ENCODE measurements at regions not wholly inside any gene's neighbourhood (a gene's known extent, or its start where the extent isn't known, plus 50 kb on each side); places are given as distances from the start of the nearest gene placed in this dataset.
"Not testable (repeated sequence)": the region's sequence is repeated elsewhere in the genome, so short reads cannot be mapped to it uniquely, and the experiment has no call there.

DNA sequence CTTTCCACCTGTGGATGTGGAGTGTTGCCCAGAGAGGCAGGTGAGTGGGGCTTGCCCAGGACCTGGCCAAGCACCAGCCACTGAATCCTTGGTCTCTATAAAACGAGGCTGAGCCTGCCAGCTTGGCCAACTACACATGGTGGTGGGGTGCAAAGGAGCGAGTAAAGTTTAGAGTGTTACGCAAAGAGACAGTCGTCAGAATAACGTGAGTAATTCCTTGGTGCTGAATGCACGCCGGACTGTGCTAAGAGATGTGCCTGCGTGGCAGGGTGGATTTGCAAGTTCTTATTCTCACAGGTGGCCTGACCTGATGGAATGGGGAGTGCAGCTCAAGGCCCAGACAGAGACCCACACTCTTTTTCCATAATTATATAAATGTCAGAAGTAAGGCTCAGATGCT is 88.6 kb upstream of the B3GAT1 start:
- no peaks in the 10 kb centered on the region for H3K27me3 ChIP-seq
- intact Hi-C loops (cut with DNase I; ENCODE audit: low total_unique reads) = no loop called here
- no peak overlapping the region for H3K4me3 ChIP-seq
- no peak for DNase-seq
- H3K36me3 ChIP-seq = no peaks in the 10 kb centered on the region
- H3K4me1 ChIP-seq = no peaks in the 10 kb centered on the region
- no peak overlapping the region for H3K27ac ChIP-seq
- TF ChIP-seq, protein P1, sequence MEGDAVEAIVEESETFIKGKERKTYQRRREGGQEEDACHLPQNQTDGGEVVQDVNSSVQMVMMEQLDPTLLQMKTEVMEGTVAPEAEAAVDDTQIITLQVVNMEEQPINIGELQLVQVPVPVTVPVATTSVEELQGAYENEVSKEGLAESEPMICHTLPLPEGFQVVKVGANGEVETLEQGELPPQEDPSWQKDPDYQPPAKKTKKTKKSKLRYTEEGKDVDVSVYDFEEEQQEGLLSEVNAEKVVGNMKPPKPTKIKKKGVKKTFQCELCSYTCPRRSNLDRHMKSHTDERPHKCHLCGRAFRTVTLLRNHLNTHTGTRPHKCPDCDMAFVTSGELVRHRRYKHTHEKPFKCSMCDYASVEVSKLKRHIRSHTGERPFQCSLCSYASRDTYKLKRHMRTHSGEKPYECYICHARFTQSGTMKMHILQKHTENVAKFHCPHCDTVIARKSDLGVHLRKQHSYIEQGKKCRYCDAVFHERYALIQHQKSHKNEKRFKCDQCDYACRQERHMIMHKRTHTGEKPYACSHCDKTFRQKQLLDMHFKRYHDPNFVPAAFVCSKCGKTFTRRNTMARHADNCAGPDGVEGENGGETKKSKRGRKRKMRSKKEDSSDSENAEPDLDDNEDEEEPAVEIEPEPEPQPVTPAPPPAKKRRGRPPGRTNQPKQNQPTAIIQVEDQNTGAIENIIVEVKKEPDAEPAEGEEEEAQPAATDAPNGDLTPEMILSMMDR (IDR thresholded peaks at IDR 0.05) = no peak
- no peaks in the 10 kb centered on the region for H3K9me3 ChIP-seq

DNA sequence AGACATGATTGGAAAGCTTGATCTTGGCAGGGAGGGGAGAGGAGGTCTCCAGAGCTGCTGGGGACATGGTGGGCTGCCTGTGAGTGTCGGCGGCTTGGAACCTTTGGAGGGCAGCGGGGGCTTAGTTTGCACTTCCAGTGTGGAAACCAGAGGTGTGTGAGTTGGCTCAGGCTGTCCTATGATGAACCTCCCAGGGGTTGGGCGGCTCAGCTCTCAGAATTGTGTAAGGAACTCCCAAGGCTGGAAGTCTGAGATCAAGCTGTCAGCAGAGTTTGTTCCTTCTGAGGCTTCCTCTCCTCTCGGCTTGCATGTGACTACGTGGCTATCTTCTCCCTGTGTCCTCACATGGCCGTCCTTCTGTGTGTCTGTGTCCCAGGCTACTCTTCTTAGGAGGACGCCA is 87.9 kb upstream of the B3GAT1 start:
- Histone ChIP-seq H3K27ac (no peak overlapping the region), H3K9me3 (no peaks in the 10 kb centered on the region), H3K4me3 (no peak overlapping the region), H3K36me3 (no peaks in the 10 kb centered on the region), H3K4me1 (no peaks in the 10 kb centered on the region), H3K27me3 (no peaks in the 10 kb centered on the region)
- intact Hi-C loops (cut with DNase I; ENCODE audit: low total_unique reads) = no loop called here
- TF ChIP-seq POLR2A (IDR thresholded peaks at IDR 0.05) = no peak
- TF ChIP-seq, protein P1 (IDR thresholded peaks at IDR 0.05) = no peak
- no peak for DNase-seq

DNA sequence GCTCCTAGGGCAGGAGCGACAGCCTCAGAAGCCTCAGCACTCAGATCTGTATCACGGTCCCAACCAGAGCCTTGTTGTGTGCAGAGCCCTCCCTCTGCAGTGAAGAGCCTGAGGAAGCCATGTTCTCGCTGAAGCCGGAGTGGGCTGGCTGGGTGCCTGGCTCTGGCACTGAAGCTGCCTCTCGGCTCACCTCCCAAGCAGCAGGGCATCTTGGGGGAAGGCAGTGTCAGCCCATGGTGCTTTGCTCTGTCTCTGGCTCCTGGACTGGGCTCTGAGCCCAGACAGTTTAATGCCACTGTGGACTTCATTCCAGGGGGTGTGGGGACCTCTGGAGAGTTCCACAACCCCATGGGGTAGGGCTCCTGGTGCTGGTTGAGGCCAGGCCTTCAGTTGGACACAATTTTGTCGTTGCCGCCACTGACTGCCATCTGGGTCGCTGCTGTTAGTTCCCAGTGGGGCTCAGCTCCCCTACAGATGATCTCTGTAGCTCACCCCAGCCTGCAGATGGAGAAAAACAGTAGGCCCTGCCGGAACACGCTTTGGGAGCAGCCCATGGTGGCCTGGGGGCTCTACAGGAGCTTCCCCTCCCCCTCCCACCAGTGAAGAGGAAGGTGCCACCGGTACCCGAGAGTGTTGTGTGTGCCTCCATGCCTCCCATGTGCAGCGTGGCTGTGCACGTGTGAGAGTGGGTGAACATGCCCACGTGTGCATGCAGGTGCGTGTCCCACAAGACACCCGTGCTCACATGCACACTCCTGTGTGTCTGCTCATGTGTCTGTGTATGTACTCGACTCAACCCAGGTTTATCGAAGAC is 86.5 kb upstream of the B3GAT1 start:
- TF ChIP-seq, protein P1 (IDR thresholded peaks at IDR 0.05) = no peak
- TF ChIP-seq POLR2A (IDR thresholded peaks at IDR 0.05) = no peak
- Histone ChIP-seq H3K27ac (no peak overlapping the region), H3K4me1 (no peaks in the 10 kb centered on the region), H3K36me3 (no peaks in the 10 kb centered on the region), H3K9me3 (no peaks in the 10 kb centered on the region), H3K4me3 (no peak overlapping the region), H3K27me3 (no peaks in the 10 kb centered on the region)
- DNase-seq = no peak
- intact Hi-C loops (cut with DNase I; ENCODE audit: low total_unique reads) = no loop called here

DNA sequence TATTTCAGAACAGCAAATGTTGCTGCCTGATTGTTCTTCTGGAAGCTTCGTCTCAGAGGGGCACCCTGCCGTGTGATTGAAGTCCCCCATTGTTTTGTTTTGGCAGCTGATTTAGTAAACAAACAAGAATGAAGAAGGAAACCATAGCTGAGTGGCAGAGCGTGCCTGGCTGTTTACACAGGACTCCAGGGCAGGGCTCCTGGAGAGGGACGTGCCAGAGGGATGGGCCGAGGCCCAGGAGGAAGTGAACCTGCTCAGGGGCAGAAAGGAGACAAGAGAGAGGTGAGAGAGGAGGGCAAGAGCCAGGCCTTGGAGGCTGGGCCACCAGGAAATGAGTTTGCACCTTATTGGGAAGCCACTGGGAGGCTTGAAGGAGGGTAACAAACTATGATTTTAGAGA is 85.5 kb upstream of the B3GAT1 start:
- H3K9me3 ChIP-seq = no peaks in the 10 kb centered on the region
- no peaks in the 10 kb centered on the region for H3K4me1 ChIP-seq
- no peaks in the 10 kb centered on the region for H3K27me3 ChIP-seq
- no peak for TF ChIP-seq POLR2A (IDR thresholded peaks at IDR 0.05)
- TF ChIP-seq, protein P1 (IDR thresholded peaks at IDR 0.05) = no peak
- intact Hi-C loops (cut with DNase I; ENCODE audit: low total_unique reads) = no loop called here
- no peak overlapping the region for H3K4me3 ChIP-seq
- DNase-seq = no peak
- no peak overlapping the region for H3K27ac ChIP-seq
- H3K36me3 ChIP-seq = no peaks in the 10 kb centered on the region

DNA sequence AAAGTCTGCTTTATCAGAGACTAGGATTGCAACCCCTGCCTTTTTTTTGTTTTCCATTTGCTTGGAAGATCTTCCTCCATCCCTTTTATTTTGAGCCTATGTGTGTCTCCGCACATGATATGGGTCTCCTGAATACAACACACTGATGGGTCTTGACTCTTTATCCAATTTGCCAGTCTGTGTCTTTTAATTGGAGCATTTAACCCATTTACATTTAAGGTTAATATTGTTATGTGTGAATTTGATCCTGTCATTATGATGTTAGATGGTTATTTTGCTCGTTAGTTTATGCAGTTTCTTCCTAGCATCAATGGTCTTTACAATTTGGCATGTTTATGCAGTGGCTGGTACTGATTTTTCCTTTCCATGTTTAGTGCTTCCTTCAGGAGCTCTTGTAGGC is 84.0 kb upstream of the B3GAT1 start:
- H3K27ac ChIP-seq; H3K36me3 ChIP-seq; DNase-seq; H3K27me3 ChIP-seq; intact Hi-C loops (cut with DNase I; ENCODE audit: low total_unique reads); H3K4me1 ChIP-seq; H3K9me3 ChIP-seq; H3K4me3 ChIP-seq: not testable (repeated sequence)

DNA sequence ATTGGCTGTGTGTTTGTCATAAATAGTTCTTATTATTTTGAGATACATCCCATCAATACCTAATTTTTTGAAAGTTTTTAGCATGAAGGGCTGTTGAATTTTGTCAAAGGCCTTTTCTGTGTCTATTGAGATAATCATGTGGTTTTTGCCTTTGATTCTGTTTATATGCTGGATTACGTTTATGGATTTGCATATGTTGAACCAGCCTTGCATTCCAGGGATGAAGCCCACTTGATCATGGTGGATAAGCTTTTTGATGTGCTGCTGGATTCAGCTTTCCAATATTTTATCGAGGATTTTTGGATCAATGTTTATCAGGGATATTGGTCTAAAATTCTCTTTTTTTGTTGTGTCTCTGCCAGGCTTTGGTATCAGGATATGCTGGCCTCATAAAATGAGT is 82.4 kb upstream of the B3GAT1 start:
- H3K27ac ChIP-seq; H3K4me3 ChIP-seq; H3K9me3 ChIP-seq; H3K27me3 ChIP-seq; H3K36me3 ChIP-seq; H3K4me1 ChIP-seq; DNase-seq; intact Hi-C loops (cut with DNase I; ENCODE audit: low total_unique reads): not testable (repeated sequence)

DNA sequence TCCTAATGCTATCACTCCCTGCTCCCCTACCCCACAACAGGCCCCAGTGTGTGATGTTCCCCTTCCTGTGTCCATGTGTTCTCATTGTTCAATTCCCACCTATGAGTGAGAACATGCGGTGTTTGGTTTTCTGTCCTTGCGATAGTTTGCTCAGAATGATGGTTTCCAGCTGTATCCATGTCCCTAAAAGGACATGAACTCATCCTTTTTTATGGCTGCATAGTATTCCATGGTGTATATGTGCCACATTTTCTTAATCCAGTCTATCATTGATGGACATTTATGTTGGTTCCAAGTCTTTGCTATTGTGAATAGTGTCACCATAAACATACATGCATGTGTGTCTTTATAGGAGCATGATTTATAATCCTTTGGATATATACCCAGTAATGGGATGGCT is 80.4 kb upstream of the B3GAT1 start:
- H3K27me3 ChIP-seq; H3K9me3 ChIP-seq; intact Hi-C loops (cut with DNase I; ENCODE audit: low total_unique reads); H3K4me1 ChIP-seq; H3K4me3 ChIP-seq; DNase-seq; H3K36me3 ChIP-seq; H3K27ac ChIP-seq: not testable (repeated sequence)

Data from uterus (tissue), 3 donors.